Amniotic epithelial cell (primary cell): ENCODE measurements at regions not wholly inside any gene's neighbourhood (a gene's known extent, or its start where the extent isn't known, plus 50 kb on each side); places are given as distances from the start of the nearest gene placed in this dataset.

Experiments
- DNase-seq: peaks from one replicate; pipeline ENCODE4 v3.0.0-alpha.2; 2010; ENCODE audit warnings: low read depth

DNA sequence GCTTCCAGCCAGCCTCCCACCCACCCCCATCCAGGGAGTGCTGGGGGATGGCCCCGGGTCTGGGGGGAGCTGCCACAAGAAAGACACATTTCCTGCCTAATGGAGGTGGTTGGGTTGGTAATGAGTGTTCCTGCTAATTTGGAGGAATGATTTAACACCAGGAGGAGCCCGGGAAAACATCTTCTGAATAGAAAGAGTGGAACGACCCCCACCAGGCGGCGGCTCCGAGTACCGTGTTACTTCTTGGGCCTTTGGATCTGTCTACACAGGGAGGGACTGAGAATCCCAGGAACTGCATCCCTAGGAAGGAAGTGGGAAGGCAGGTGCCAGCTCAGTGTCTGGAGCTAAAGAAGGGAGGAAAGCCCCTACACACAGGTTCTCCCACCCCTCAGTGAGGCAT lies 64.6 kb downstream of the TSPAN17 start:
- no peak for DNase-seq

- DNase-seq = no peak
Measured at GRCh38 chr5:176712546-176713304, 65.4 kb downstream of the TSPAN17 start.

DNA sequence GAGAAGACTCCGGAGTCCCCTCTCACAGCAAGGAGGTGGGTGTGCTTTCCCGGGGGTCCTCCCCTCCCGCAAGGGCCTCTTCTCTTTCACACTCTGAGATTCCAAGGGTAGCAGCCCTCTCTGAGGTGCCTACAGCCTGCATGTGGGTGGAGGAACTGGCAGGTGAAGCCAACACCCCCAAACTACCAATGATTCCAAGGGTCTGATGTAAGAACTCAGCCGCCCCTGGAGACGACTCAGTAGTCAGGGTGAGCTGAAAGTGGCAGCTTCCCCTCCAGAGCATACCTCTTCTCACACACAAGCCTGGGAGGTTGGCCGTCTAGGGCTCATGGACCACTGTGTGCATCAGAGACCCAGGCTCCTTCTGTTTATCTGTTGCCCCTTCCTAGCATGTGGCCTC lies 66.1 kb downstream of the TSPAN17 start:
- no peak for DNase-seq

DNA sequence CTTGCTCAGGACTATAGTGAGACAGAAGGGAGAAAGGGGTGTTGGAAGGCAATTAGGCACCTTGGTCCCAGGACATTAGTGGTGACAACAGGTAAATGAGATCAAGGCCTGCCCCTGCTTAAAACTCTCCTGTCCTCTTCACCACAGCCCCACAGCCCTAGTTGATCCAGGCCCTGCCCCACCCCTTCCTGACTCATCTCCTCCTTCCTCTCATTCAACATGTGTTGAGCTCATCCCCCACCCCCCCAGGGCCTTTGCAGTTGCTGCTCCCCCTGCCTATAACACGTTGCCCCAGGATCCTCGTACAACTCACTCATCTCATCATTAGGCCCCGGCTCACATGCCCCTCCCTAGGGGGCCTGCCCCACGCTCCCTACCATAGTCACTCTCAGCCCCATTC lies 66.8 kb downstream of the TSPAN17 start:
- DNase-seq = no peak

GRCh38 chr5:176716320-176716719 lies 69.0 kb downstream of the TSPAN17 start:
- peak; percentile 69 for DNase-seq

- DNase-seq = no peak
Measured at GRCh38 chr5:176719113-176719739, 71.9 kb downstream of the TSPAN17 start.

DNA sequence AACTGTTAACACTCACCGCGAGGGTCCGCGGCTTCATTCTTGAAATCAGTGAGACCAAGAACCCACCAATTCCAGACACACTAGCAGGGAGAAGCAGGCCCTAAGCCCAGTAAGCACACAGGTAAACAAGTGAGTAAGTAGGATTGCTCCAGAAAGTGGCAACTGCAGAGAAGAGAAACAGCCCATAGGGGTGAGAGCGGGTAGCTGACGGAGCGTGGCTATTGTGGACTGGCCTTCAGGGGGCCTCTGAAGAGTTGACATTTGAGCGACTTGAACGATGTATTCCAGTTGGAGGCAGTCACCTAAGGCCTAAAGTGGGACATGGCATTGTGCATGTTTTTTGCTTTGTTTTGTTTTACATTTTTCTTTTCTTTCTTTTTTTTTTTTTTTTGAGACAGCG lies 74.2 kb downstream of the TSPAN17 start:
- no peak for DNase-seq

DNA sequence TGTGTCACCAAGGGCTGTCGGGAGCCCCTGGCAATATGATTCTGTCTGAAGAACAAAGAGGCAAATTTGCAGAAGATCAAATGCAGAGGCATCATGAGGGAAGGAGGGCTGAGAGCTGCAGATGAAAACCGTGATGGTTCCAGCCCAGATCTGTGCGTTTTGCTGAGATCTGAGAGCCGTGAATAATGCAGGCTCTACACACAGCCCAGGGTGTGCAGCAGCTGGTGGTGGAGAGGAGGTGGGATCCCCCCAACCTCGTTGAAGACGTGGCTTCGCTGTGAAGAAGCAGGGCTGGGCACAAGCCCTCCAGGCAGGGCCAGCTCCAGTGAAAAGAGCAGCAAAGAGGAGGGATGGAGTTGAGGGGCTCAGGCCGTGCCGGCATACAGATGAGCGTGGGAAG lies 75.5 kb downstream of the TSPAN17 start:
- DNase-seq = no peak

GRCh38 chr5:176723440-176723839 lies 76.2 kb downstream of the TSPAN17 start:
- DNase-seq = no peak

DNA sequence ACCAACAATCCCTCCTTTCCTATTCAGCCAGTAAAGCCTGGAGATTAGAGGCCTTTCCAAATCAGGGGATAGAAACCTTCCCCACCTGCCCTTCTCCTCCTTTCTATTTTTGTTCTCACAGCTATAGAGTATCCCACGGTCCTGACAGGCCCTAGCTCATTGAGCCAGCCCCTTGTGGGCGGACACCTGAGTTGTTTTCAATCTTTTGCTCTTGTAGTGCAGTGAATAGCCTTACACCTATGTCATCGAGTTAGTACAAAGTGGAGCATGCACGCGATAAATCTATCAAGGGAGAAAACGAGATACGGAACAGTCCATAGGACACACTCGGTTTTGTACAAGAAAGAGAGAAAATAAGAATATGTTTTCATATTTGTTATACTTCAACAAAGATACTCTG lies 77.2 kb downstream of the TSPAN17 start:
- no peak for DNase-seq

DNA sequence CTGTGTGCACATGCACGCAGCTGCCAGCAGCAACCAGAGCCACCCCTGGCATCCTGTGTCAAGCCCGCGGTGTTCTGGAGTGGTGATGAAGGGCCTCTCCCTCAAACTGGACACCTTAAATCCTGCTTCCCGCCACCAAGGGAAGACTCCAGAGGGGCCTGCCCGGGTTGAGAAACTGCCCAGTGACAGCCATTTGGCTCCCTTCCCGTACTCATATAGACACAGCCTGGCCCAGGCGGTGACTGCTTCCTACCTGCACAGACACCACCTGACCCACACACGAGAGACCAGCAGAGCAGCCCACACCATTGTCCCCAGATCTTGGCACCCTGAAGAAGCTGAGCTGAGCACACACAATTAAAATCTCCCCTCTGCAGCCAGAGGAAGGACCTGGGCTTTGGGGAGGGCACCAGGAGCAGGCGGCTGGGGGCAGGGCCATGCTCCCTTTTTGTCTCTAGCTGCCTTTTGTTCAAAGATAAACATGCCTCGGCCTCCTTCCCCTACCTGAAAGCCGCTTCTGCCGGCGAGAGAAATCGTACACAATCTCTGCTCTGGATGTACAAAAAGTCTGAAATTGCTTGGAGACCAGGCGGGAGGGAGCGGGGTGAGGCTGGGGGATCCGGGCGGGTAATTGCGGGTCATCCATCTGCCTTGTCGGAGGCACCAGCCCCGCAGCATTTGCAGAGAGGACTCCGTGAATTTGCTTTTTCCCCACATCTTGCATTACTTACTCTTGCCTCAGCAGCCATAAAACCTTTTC lies 78.4 kb downstream of the TSPAN17 start:
- no peak for DNase-seq

DNA sequence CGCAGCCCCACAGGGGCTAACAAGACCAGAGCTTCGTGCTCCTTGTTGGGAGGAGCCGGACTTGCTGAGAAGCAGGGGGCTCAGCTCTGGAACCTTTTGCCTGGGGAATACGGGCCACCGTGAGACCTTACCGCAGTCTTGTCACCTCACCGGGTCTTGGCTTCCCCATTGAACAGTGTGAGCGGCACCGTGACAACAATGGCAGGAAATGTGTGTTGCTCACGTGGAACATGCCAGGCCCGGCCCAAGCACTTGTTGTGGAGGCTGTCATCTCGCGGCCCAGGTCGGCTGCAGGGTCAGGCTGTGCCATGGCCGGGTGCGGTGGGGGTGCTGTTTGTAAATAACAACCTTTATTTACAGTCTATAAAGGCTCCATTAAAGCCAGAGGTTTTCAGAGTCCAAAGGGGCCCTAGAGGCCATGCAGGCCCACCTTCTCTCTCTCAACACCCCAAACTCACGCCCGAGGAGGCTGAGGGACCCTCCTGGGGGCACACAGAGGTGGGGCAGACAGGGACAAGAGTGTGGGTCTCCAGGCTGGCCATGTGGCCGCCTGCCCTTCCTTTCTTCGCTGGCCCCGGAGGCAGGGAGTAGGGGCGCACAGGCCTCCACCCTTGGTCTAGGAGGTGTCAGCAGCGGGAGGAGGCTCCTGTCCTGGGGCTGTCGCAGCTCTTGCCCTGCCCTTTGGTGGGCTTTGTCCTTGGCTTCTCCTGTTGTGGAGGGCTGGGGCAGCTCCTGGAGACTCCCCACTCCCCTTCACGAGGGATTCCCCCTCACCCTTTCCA lies 79.7 kb downstream of the TSPAN17 start:
- no peak for DNase-seq

GRCh38 chr5:176727528-176727900 lies 80.2 kb downstream of the TSPAN17 start:
- DNase-seq = no peak

- DNase-seq = no peak
Measured at GRCh38 chr5:176727983-176728675, 80.8 kb downstream of the TSPAN17 start.

- no peak for DNase-seq
Measured at GRCh38 chr5:176728831-176729251, 81.5 kb upstream of the UNC5A start.

DNA sequence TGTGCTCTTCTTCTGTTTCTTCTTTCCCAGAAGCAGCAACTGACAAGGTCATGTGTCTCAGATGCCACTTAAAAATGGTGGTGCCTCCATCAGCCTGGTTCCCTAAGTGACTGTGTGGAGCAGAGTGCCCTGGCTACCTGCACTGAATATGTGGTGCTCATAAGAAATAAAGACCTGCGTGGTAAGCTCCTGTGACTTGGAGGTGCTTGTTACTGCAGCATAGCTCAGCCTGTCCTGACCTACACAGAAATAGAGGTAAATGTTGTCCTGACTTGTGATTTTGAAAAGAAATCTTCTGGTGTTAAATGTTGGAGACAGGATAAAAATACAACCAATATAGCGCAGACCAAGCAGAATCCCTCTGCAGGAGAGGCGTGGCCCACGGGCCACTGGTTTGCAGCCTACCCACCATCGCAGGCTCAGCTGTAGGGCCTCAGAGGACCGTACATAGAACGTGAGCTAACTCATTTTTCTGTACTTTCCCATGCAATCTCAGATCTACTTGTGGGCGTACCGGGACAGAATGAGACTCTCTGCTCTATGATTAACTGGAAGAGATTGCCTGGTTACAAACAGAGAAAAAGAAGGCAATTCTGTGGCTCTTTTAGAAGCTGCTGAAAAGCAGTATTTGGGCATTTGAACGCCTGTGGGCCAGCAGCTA lies 79.4 kb upstream of the UNC5A start:
- DNase-seq = no peak

- DNase-seq = no peak
Measured at GRCh38 chr5:176731506-176732160, 78.7 kb upstream of the UNC5A start.

DNA sequence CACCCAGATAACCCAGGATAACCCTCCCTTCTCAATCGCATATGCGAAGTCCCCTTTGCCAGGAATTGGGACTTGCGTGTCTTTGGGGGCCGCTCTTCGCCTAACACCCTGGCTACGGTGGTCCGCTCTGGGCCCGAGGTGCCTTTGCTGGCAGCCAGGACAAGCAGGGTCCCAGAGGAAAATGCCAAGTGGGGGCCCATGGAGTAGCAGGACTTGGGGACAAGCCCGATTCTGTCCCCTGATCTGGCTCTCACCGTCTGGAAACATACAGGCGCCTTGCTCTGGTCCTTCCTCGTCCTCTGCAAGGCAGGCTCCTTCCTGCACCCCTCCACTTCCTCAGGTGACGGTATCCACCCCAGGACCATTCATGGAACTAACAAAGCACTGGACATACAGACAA lies 78.1 kb upstream of the UNC5A start:
- DNase-seq = no peak

DNA sequence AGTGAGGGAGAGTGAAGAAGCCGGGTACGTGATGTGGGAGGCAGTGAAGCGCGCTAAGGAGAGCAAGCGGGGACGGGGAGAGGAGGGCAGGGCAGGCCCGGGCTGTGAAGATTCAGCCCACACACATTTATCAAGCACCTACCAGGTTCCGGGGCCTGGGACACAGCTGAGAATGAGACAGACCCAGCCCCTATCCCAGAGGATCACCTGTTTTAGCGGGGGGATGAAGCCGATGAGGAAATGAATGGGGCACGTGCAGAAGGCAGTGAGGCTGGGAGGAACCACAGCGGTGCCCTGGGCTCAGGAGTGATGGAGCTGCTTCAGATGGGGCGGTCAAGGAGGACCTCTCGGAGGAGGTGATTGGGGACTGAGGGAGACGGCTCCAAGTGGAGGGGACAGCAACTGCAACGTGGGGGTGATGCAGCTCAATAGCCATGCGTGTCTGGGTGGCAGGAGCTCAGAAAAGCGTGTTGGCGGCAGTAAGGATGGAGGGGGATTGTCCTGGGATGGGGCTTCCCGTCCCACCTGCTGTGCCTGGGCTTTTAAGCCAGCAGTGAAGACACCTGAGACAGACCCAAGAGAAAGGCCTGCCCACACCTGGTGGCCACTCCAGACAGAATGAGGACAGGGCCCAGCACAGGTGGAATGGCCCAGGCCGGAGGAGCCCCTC lies 77.5 kb upstream of the UNC5A start:
- no peak for DNase-seq
